Epidermal melanocyte (primary cell): ENCODE measurements at regions not wholly inside any gene's neighbourhood (a gene's known extent, or its start where the extent isn't known, plus 50 kb on each side); places are given as distances from the start of the nearest gene placed in this dataset.
"Not testable (repeated sequence)": the region's sequence is repeated elsewhere in the genome, so short reads cannot be mapped to it uniquely, and the experiment has no call there.

Experiments used
- DNase-seq: peaks from one replicate; pipeline ENCODE4 v3.0.0; 2011; ENCODE audit warnings: low spot score; ENCODE audit not compliant: insufficient read length

GRCh38 chr14:34300882-34301734 is 160.9 kb downstream of the SPTSSA start:
- DNase-seq = peak; percentile 64

GRCh38 chr14:34300330-34300729 is 161.7 kb downstream of the SPTSSA start:
- DNase-seq = no peak

- DNase-seq = no peak
These were observed 162.7 kb downstream of the SPTSSA start for GRCh38 chr14:34299360-34299759.

- no peak for DNase-seq
These were observed 164.1 kb downstream of the SPTSSA start for GRCh38 chr14:34297786-34298520.

GRCh38 chr14:34283590-34283989 is 178.4 kb downstream of the SPTSSA start:
- no peak for DNase-seq

GRCh38 chr14:34277191-34277590 is 184.8 kb downstream of the SPTSSA start:
- DNase-seq = no peak

- DNase-seq = no peak
These were observed 186.5 kb downstream of the SPTSSA start for GRCh38 chr14:34275530-34275929.

- no peak for DNase-seq
These were observed 187.0 kb downstream of the SPTSSA start for GRCh38 chr14:34275078-34275477.

GRCh38 chr14:34273716-34274115 is 188.3 kb downstream of the SPTSSA start:
- DNase-seq = not testable (repeated sequence)

- no peak for DNase-seq
These were observed 191.7 kb downstream of the SPTSSA start for GRCh38 chr14:34270361-34270760.

- no peak for DNase-seq
These were observed 195.7 kb downstream of the SPTSSA start for GRCh38 chr14:34266344-34266743.

GRCh38 chr14:34262127-34262910 is 199.7 kb downstream of the SPTSSA start:
- DNase-seq = no peak

GRCh38 chr14:34259996-34260395 is 202.0 kb downstream of the SPTSSA start:
- DNase-seq = no peak

- no peak for DNase-seq
These were observed 203.7 kb downstream of the SPTSSA start for GRCh38 chr14:34258318-34258717.

- no peak for DNase-seq
These were observed 204.5 kb downstream of the SPTSSA start for GRCh38 chr14:34257505-34257904.

- DNase-seq = no peak
These were observed 205.8 kb downstream of the SPTSSA start for GRCh38 chr14:34256223-34256622.

- no peak for DNase-seq
These were observed 207.5 kb downstream of the SPTSSA start for GRCh38 chr14:34254571-34254970.

GRCh38 chr14:34254031-34254430 is 208.0 kb downstream of the SPTSSA start:
- DNase-seq = no peak

GRCh38 chr14:34252227-34252626 is 209.8 kb downstream of the SPTSSA start:
- no peak for DNase-seq

GRCh38 chr14:34251662-34252061 is 210.4 kb downstream of the SPTSSA start:
- no peak for DNase-seq

- DNase-seq = no peak
These were observed 211.1 kb downstream of the SPTSSA start for GRCh38 chr14:34250959-34251358.

GRCh38 chr14:34247605-34248004 is 214.4 kb downstream of the SPTSSA start:
- no peak for DNase-seq
